C4-2B (cell line): ENCODE measurements at regions not wholly inside any gene's neighbourhood (a gene's known extent, or its start where the extent isn't known, plus 50 kb on each side); places are given as distances from the start of the nearest gene placed in this dataset.

ENCODE experiments used
- CTCF ChIP-seq: fragments of 450-650 bp; conservative IDR thresholded peaks from 2 replicates; pipeline ENCODE4 v1.5.1; 2017; ENCODE audit warnings: mild to moderate bottlenecking
- ZFX ChIP-seq: fragments of 450-650 bp; IDR thresholded peaks from 2 replicates; pipeline ENCODE4 v1.6.1; 2017

- TF ChIP-seq CTCF (no peak), ZFX (no peak)
Measured at GRCh38 chr11:33488971-33489370, 211.7 kb downstream of the C11orf91 start.
